ENCODE measurements at regions not wholly inside any gene's neighbourhood (a gene's known extent, or its start where the extent isn't known, plus 50 kb on each side); places are given as distances from the start of the nearest gene placed in this dataset.
A peak's percentile ranks its signal among the peaks of the same experiment; 100 is the strongest.

GRCh38 chr6:40164345-40164755 is 230.1 kb upstream of the MOCS1 start:
- no peaks in the 10 kb centered on the region for H3K36me3 ChIP-seq
- H3K27ac ChIP-seq, result no peak overlapping the region
- DNase-seq, result peak; percentile 24
- peaks cover 4% of the 10 kb centered on the region for H3K9me3 ChIP-seq (ENCODE audit: severe bottlenecking)
- H3K27me3 ChIP-seq (ENCODE audit: insufficient read depth, low read depth, severe bottlenecking), result peaks cover 76% of the 10 kb centered on the region
- no peak overlapping the region for H3K4me3 ChIP-seq (ENCODE audit: low read depth, low read length)
- TF ChIP-seq, protein P1, sequence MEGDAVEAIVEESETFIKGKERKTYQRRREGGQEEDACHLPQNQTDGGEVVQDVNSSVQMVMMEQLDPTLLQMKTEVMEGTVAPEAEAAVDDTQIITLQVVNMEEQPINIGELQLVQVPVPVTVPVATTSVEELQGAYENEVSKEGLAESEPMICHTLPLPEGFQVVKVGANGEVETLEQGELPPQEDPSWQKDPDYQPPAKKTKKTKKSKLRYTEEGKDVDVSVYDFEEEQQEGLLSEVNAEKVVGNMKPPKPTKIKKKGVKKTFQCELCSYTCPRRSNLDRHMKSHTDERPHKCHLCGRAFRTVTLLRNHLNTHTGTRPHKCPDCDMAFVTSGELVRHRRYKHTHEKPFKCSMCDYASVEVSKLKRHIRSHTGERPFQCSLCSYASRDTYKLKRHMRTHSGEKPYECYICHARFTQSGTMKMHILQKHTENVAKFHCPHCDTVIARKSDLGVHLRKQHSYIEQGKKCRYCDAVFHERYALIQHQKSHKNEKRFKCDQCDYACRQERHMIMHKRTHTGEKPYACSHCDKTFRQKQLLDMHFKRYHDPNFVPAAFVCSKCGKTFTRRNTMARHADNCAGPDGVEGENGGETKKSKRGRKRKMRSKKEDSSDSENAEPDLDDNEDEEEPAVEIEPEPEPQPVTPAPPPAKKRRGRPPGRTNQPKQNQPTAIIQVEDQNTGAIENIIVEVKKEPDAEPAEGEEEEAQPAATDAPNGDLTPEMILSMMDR (IDR thresholded peaks at IDR 0.05; ENCODE audit: low read depth, low read length), result no peak

GRCh38 chr6:40163924-40164323 is 229.7 kb upstream of the MOCS1 start:
- Histone ChIP-seq H3K9me3 (ENCODE audit: severe bottlenecking) (peaks cover 4% of the 10 kb centered on the region), H3K27me3 (ENCODE audit: insufficient read depth, low read depth, severe bottlenecking) (peaks cover 80% of the 10 kb centered on the region), H3K27ac (no peak overlapping the region), H3K36me3 (no peaks in the 10 kb centered on the region), H3K4me3 (ENCODE audit: low read depth, low read length) (no peak overlapping the region)
- DNase-seq, result no peak
- TF ChIP-seq, protein P1 (IDR thresholded peaks at IDR 0.05; ENCODE audit: low read depth, low read length), result no peak

DNA sequence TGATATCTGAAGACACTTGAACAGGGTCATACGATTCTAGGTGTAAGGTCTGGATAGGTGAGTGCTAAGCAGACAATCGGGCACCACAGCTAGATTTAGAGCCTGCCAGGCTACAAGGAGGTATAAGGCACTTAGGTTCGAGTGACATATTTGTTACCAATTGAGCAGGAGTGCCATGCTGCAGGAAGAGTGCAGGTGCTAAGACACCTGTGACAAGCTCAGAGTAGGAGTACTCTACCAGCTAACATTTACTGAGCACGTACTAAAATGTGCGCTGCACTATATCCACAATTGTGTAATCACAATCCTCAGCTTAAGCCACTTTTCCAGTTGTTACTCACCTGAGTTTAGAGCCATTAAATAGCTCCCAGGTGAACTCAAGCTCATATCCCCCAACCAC is 227.8 kb upstream of the MOCS1 start:
- no peak for DNase-seq
- peaks cover 84% of the 10 kb centered on the region for H3K27me3 ChIP-seq (ENCODE audit: insufficient read depth, low read depth, severe bottlenecking)
- H3K27ac ChIP-seq, result no peak overlapping the region
- H3K36me3 ChIP-seq, result no peaks in the 10 kb centered on the region
- peaks cover 10% of the 10 kb centered on the region for H3K9me3 ChIP-seq (ENCODE audit: severe bottlenecking)
- TF ChIP-seq, protein P1 (IDR thresholded peaks at IDR 0.05; ENCODE audit: low read depth, low read length), result no peak
- no peak overlapping the region for H3K4me3 ChIP-seq (ENCODE audit: low read depth, low read length)

- DNase-seq, result no peak
- TF ChIP-seq, protein P1 (IDR thresholded peaks at IDR 0.05; ENCODE audit: low read depth, low read length), result no peak
- Histone ChIP-seq H3K36me3 (no peaks in the 10 kb centered on the region), H3K4me3 (ENCODE audit: low read depth, low read length) (no peak overlapping the region), H3K27ac (no peak overlapping the region), H3K9me3 (ENCODE audit: severe bottlenecking) (peaks cover 17% of the 10 kb centered on the region), H3K27me3 (ENCODE audit: insufficient read depth, low read depth, severe bottlenecking) (peaks cover 84% of the 10 kb centered on the region)
These were observed 226.6 kb upstream of the MOCS1 start for GRCh38 chr6:40160826-40161225.

DNA sequence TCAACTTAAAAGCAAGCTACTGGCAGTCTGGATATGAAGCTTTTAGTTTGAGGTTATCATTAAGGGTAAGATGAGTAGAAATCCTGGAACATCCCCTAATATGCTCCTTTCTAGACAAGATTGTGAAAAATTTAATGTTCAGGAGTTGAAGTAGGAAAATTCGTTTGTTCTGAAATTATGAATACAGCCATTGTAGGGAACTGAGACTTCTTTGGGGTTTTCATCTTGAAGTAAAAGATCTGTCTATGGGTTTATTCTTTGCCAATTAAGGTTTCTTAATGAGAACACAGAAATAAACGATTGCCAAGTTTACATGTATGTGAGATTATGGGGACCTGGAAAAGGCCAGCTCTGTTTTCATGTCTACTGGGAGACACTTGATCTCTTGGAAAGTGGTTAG is 225.6 kb upstream of the MOCS1 start:
- TF ChIP-seq, protein P1 (IDR thresholded peaks at IDR 0.05; ENCODE audit: low read depth, low read length), result no peak
- H3K9me3 ChIP-seq (ENCODE audit: severe bottlenecking), result peaks cover 17% of the 10 kb centered on the region
- no peak overlapping the region for H3K27ac ChIP-seq
- H3K4me3 ChIP-seq (ENCODE audit: low read depth, low read length), result no peak overlapping the region
- no peaks in the 10 kb centered on the region for H3K36me3 ChIP-seq
- no peak for DNase-seq
- peaks cover 86% of the 10 kb centered on the region for H3K27me3 ChIP-seq (ENCODE audit: insufficient read depth, low read depth, severe bottlenecking)

DNA sequence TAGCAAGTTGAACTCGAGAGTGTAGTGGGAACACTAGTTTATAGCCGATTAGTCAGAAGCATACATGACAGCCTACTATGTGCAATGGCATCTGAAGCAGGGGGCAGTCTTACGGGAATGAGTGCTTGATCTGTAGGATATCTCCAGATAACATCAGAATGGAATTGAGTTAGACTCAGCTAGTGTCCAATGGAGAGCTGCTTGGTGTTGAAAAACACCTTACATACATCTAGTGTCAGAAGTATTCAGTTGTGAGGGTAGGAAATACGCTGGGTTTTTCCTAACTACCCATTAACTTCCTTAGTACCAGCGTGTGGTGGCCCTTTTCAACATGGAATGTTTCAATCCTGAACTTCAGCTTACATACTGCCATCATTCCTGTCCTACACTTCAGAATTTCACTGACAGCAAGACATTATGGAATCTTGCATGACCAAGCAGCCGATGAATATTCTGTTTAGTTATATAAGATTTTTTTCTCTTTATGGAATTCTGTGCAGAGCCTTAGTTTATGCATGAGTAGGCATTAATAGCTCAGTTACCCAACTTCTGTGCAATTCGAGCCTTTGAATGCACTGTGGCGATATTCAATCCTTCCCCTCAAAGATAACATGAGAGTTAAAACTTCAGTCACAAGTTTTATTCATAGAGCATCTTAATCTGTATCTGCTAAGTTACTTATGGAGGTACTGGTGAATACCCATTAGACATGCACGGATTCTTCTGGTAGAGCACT is 218.6 kb upstream of the MOCS1 start:
- Histone ChIP-seq H3K36me3 (no peaks in the 10 kb centered on the region), H3K9me3 (ENCODE audit: severe bottlenecking) (peaks cover 19% of the 10 kb centered on the region), H3K4me3 (ENCODE audit: low read depth, low read length) (no peak overlapping the region), H3K27me3 (ENCODE audit: insufficient read depth, low read depth, severe bottlenecking) (peaks cover 92% of the 10 kb centered on the region), H3K27ac (no peak overlapping the region)
- TF ChIP-seq, protein P1 (IDR thresholded peaks at IDR 0.05; ENCODE audit: low read depth, low read length), result no peak
- no peak for DNase-seq
